SK-N-MC (cell line): ENCODE measurements at regions not wholly inside any gene's neighbourhood (a gene's known extent, or its start where the extent isn't known, plus 50 kb on each side); places are given as distances from the start of the nearest gene placed in this dataset.
"Not testable (repeated sequence)": the region's sequence is repeated elsewhere in the genome, so short reads cannot be mapped to it uniquely, and the experiment has no call there.

Experiments
- DNase-seq: peaks from one replicate; pipeline ENCODE4 v3.0.0-alpha.2; 2011; ENCODE audit warnings: low read depth, low spot score
- H3K27ac ChIP-seq: fragments of 200-600 bp; sonication (generic); 2 replicates; pipeline ENCODE4 v1.5.1; 2016; ENCODE audit warnings: mixed run types
- H3K36me3 ChIP-seq: fragments of 200-600 bp; sonication (generic); 2 replicates; pipeline ENCODE4 v1.6.1; 2017; ENCODE audit warnings: antibody characterized with exemption, low read length, mixed read lengths; ENCODE audit not compliant: insufficient read depth
- H3K4me3 ChIP-seq: fragments of 200-600 bp; sonication (generic); 2 replicates; pipeline ENCODE4 v1.5.1; 2016
- H3K9ac ChIP-seq: fragments of 200-600 bp; sonication (generic); 2 replicates; pipeline ENCODE4 v1.8.0; 2017; ENCODE audit warnings: mixed run types, mixed read lengths; ENCODE audit not compliant: insufficient read length
- H3K9me3 ChIP-seq: fragments of 200-600 bp; sonication (generic); 2 replicates; pipeline ENCODE4 v1.6.1; 2017; ENCODE audit warnings: low read depth, mild to moderate bottlenecking, antibody characterized with exemption, low read length, moderate library complexity, mixed read lengths

DNA sequence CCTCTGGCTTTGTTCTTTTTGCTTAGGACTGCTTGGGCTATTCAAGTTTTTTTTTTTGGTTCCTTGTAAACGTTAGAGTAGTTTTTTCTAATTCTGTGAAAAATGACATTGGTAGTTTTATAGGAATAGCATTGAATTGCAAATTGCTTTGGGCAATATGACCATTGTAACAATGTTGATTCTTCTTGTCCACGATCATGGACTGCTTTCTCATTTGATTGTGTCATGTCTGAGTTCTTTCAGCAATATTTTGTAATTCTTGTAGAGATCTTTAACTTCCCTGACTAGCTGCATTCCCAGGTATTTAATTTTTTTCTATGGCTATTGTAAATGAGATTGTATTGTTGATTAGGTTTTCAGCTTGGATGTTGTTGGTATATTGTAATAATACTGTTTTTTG lies 286.2 kb upstream of the C1QTNF3 start:
- not testable (repeated sequence) for H3K27ac ChIP-seq, H3K36me3 ChIP-seq, H3K4me3 ChIP-seq, DNase-seq, H3K9ac ChIP-seq, H3K9me3 ChIP-seq

DNA sequence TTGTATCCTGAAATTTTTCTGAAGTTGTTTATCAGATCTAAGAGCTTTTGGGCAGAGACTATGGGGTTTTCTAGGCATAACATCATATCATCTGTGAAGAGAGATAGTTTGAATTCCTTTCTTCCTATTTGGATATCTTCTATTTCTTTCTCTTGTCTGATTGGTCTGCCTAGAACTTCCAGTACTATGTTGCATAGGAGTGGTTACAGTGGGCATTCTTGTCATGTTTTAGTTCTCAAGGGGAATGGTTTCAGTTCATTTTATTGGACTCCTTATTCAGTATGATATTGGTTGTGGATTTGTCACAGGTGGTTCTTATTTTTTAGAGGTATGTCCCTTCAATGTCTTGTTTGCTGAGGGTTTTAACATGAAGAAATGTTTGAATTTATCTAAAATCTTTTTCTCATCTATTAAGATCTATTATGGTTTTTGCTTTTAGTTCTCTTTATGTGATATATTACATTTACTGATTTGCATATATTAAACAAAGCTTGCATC lies 286.6 kb upstream of the C1QTNF3 start:
- DNase-seq, H3K9ac ChIP-seq, H3K36me3 ChIP-seq, H3K27ac ChIP-seq, H3K4me3 ChIP-seq, H3K9me3 ChIP-seq: not testable (repeated sequence)

DNA sequence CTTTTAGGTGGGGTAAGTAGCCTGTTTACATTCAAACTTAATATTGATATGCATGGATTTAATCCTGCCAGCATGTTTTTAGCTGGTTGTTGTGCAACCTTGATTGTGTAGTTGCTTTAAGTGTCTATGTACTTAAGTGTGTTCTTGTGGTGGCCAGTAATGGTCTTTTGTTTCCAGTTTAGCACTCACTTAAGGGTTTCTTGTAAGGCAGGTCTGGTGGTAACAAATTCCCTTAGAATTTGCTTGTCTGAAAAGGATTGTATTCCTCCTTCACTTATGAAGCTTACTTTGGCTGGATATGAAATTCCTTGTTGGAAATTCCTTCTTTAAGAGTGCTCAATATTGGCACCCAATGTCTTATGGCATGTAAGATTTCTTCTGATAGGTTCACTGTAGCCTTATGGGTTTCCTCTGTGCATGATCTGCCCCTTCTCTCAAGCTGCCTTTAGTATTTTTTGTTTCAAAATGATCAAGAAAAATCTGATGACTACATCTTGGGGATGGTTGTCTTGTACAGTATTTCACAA lies 289.0 kb upstream of the C1QTNF3 start:
- H3K27ac ChIP-seq, H3K9ac ChIP-seq, H3K36me3 ChIP-seq, H3K9me3 ChIP-seq, H3K4me3 ChIP-seq, DNase-seq: not testable (repeated sequence)

DNA sequence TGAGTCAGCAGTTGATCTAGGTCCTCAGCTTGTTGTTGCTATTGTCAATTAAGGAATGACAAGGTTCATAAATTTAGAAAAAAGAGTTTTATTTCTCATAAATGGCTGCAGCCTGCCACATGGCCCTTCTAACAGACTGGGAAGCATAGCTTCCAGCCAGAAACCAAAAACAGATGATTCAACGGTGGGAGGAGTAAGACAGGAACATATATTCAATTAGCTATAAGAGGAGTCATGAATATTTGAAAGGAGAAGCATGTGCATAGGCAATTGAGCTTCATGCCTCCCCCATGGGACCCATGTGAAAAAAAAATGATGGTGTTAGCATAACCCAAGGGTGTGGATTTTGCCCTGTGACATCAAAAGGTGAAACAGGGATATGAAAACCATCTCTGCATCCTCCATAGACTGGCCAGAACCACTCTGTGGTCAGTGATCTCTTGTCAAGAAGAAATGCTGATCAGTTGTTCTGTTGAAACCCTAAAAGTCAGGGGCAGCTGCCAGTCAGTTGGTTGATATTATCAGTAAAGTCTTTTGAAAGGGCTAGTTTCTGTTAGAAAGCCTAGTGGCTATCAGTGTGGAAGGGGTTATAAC lies 296.5 kb upstream of the C1QTNF3 start:
- H3K36me3 ChIP-seq, H3K9me3 ChIP-seq, DNase-seq, H3K9ac ChIP-seq, H3K27ac ChIP-seq, H3K4me3 ChIP-seq: not testable (repeated sequence)

DNA sequence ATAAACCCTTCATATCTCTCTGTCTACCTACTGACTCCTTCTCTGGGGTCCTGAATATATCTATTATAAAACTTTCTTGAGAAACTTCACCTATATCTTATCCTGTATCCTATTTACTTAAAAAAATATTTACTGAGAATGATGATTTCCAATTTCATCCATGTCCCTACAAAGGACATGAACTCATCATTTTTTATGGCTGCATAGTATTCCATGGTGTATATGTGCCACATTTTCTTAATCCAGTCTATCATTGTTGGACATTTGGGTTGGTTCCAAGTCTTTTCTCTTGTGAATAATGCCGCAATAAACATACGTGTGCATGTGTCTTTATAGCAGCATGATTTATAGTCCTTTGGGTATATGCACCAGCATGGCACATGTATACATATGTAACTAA lies 301.7 kb upstream of the RAI14 start:
- not testable (repeated sequence) for H3K9ac ChIP-seq, DNase-seq

DNA sequence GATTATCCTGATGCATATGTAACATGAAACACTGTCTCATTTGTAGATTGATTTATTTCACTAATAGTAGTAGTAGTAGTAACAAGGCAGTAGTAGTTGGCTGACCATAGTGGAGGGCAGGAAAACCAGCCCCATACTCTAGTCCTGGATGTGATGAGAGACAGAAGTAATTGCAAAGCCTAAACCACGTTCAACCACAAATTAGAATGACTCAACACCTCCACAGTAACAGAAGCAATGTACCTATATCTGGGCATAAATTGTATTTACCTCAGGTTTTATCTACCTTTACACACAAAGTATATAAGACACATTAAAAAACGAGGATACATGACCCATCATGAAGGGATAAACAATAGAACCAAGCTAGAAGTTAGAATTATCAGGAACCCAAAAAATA lies 284.7 kb upstream of the RAI14 start:
- not testable (repeated sequence) for H3K27ac ChIP-seq, H3K9ac ChIP-seq, H3K9me3 ChIP-seq, H3K4me3 ChIP-seq, DNase-seq, H3K36me3 ChIP-seq

More for the DNA sequence above, 301.7 kb upstream of the RAI14 start:
- not testable (repeated sequence) for H3K27ac ChIP-seq, H3K4me3 ChIP-seq, H3K36me3 ChIP-seq, H3K9me3 ChIP-seq

DNA sequence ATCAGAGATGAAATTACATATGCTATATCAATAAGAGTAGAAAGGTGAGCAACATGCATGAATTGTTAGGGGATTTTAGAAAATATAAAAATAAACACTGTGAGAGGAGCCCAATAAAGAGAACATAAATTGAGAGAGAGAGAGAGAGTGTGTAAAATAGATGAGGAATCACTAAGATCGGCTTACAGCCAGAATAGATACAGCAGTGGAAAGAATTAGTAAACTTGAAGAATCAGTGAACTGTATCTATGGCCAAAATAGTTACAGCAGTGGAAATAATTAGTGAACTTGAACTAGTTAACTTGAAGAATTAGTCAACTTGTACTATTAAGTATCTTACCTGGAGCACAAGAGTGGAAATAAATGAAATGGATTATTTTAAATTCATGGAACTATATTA lies 284.3 kb upstream of the RAI14 start:
- H3K9me3 ChIP-seq, DNase-seq, H3K9ac ChIP-seq, H3K4me3 ChIP-seq, H3K27ac ChIP-seq, H3K36me3 ChIP-seq: not testable (repeated sequence)

DNA sequence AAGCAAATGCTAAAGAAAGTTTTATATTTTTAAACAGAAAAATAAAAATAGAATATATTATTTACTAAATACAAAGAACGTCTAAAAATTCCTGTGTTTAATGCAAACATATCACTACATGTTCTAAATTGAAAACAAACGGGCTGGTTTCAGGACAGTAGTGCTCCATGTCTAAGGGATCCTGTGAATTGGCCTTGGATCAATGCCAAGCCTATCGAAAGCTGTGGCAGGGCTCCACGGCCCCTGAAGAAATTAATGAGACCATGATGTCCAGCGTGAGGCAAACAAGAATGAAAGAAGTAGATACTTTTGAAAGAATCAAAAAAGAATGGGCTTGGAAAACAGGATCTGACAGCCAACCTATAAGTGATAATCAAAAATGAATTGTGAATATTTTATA lies 283.4 kb upstream of the RAI14 start:
- not testable (repeated sequence) for H3K9me3 ChIP-seq, H3K4me3 ChIP-seq, H3K9ac ChIP-seq, H3K36me3 ChIP-seq, H3K27ac ChIP-seq, DNase-seq

DNA sequence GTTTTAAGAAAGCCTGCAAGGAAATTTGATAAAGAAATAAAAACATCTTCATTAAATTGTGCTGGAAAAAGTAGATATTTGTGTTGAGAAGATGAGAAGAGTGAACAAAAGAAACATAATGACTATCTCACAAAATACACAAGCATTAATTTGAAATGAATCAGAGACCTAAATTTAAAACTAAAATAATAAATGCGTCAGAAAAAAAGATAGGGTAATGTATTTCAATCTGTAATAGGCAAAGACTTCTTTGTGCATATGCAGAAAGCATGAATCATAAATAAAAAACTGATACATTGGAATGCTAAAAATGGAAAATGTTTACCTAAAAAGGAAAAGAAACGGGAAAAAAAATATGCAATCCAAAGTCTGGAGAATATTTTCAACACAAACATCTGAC lies 278.5 kb upstream of the RAI14 start:
- not testable (repeated sequence) for H3K9ac ChIP-seq, H3K9me3 ChIP-seq, H3K4me3 ChIP-seq, H3K27ac ChIP-seq, H3K36me3 ChIP-seq, DNase-seq

DNA sequence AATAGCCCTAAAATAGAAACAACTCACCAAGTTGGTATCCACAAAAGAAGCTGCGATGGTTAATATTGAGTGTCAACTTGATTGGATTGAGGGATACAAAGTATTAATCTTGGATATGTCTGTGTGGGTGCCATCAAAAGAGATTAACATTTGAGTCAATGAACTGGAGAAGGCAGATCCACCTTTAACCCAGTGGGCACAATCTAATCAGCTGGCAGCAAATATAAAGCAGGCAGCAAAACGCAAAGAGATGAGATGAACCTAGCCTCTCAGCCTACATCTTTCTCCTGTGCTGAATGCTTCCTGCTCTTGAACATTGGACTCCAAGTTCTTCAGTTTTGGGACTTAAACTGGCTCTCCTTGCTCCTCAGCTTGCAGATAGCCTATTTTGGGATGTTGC lies 277.6 kb upstream of the RAI14 start:
- not testable (repeated sequence) for H3K9ac ChIP-seq, H3K4me3 ChIP-seq, DNase-seq, H3K36me3 ChIP-seq, H3K27ac ChIP-seq, H3K9me3 ChIP-seq

DNA sequence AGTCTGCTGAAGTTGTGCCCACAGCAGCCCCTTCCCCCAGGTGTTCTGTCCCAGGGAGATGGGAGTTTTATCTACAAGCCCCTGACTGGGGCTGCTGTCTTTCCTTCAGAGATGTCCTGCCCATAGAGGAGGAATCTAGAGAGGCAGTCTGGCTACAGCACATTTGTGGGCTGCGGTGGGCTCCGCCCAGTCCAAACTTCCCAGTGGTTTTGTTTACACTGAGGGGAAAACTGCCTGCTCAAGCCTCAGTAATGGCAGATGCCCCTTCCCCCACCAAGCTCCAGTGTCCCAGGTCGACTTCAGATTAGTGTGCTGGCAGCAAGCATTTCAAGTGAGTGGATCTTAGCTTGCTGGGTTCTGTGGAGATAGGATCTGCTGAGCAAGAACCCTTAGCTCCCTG lies 267.4 kb upstream of the RAI14 start:
- not testable (repeated sequence) for H3K9me3 ChIP-seq, H3K4me3 ChIP-seq, H3K27ac ChIP-seq, H3K9ac ChIP-seq, DNase-seq, H3K36me3 ChIP-seq
